ENCODE measurements at regions not wholly inside any gene's neighbourhood (a gene's known extent, or its start where the extent isn't known, plus 50 kb on each side); places are given as distances from the start of the nearest gene placed in this dataset.

GRCh38 chr4:157776930-157777528 lies 395.8 kb downstream of the GASK1B start:
- TF ChIP-seq CTCF (IDR thresholded peaks at IDR 0.05 in 8 of 11, conservative IDR thresholded peaks at IDR 0.05 in 3 of 11) (no peak), POLR2A (IDR thresholded peaks at IDR 0.05) (no peak), POLR2AphosphoS5 (IDR thresholded peaks at IDR 0.05) (no peak)

Data from spleen (tissue), 7 donors.